ENCODE measurements at regions not wholly inside any gene's neighbourhood (a gene's known extent, or its start where the extent isn't known, plus 50 kb on each side); places are given as distances from the start of the nearest gene placed in this dataset.

GRCh38 chr15:62617741-62618140, 424.8 kb upstream of the TPM1 start:
- intact Hi-C loops (cut with DNase I), result no loop called here
- no peak overlapping the region for H3K27ac ChIP-seq
- no peaks in the 10 kb centered on the region for H3K27me3 ChIP-seq
- H3K9me3 ChIP-seq, result no peaks in the 10 kb centered on the region
- H3K4me1 ChIP-seq, result peaks cover 19% of the 10 kb centered on the region
- DNase-seq (ENCODE audit: extremely low spot score in 2 of 2), result no peak
- TF ChIP-seq CTCF (IDR thresholded peaks at IDR 0.05), result no peak
- no peak for TF ChIP-seq POLR2AphosphoS5 (IDR thresholded peaks at IDR 0.05; ENCODE audit: insufficient read depth in 1 of 2, low read depth in 1 of 2)
- no peak for TF ChIP-seq POLR2A (IDR thresholded peaks at IDR 0.05)
- no peaks in the 10 kb centered on the region for H3K36me3 ChIP-seq
- no peak overlapping the region for H3K4me3 ChIP-seq

GRCh38 chr15:62618432-62618831, 424.1 kb upstream of the TPM1 start:
- Histone ChIP-seq H3K27me3 (no peaks in the 10 kb centered on the region), H3K4me3 (no peak overlapping the region), H3K4me1 (peaks cover 19% of the 10 kb centered on the region), H3K9me3 (no peaks in the 10 kb centered on the region), H3K27ac (peak overlapping the region; percentile 15), H3K36me3 (no peaks in the 10 kb centered on the region)
- no peak for DNase-seq (ENCODE audit: extremely low spot score in 2 of 2)
- TF ChIP-seq POLR2A (IDR thresholded peaks at IDR 0.05), result no peak
- TF ChIP-seq CTCF (IDR thresholded peaks at IDR 0.05), result peak in 1 of 3 experiments; percentile 36
- no peak for TF ChIP-seq POLR2AphosphoS5 (IDR thresholded peaks at IDR 0.05; ENCODE audit: insufficient read depth in 1 of 2, low read depth in 1 of 2)
- intact Hi-C loops (cut with DNase I), result no loop called here

- H3K9me3 ChIP-seq, result no peaks in the 10 kb centered on the region
- intact Hi-C loops (cut with DNase I), result no loop called here
- no peak overlapping the region for H3K4me3 ChIP-seq
- no peak for DNase-seq (ENCODE audit: extremely low spot score in 2 of 2)
- H3K4me1 ChIP-seq, result peaks cover 20% of the 10 kb centered on the region
- H3K27me3 ChIP-seq, result no peaks in the 10 kb centered on the region
- H3K27ac ChIP-seq, result peak overlapping the region; percentile 15
- TF ChIP-seq POLR2AphosphoS5 (IDR thresholded peaks at IDR 0.05; ENCODE audit: insufficient read depth in 1 of 2, low read depth in 1 of 2) (no peak), CTCF (IDR thresholded peaks at IDR 0.05) (no peak), POLR2A (IDR thresholded peaks at IDR 0.05) (no peak)
- no peaks in the 10 kb centered on the region for H3K36me3 ChIP-seq
These were observed 423.6 kb upstream of the TPM1 start for GRCh38 chr15:62618846-62619504.

GRCh38 chr15:62619526-62619925, 423.0 kb upstream of the TPM1 start:
- peaks cover 26% of the 10 kb centered on the region for H3K4me1 ChIP-seq
- no peak for DNase-seq (ENCODE audit: extremely low spot score in 2 of 2)
- no peaks in the 10 kb centered on the region for H3K9me3 ChIP-seq
- peak overlapping the region; percentile 15 for H3K27ac ChIP-seq
- intact Hi-C loops (cut with DNase I), result no loop called here
- TF ChIP-seq POLR2A (IDR thresholded peaks at IDR 0.05), result no peak
- TF ChIP-seq POLR2AphosphoS5 (IDR thresholded peaks at IDR 0.05; ENCODE audit: insufficient read depth in 1 of 2, low read depth in 1 of 2), result no peak
- TF ChIP-seq CTCF (IDR thresholded peaks at IDR 0.05), result no peak
- H3K4me3 ChIP-seq, result no peak overlapping the region
- H3K36me3 ChIP-seq, result no peaks in the 10 kb centered on the region
- H3K27me3 ChIP-seq, result no peaks in the 10 kb centered on the region

GRCh38 chr15:62622775-62623174, 419.8 kb upstream of the TPM1 start:
- no peak overlapping the region for H3K27ac ChIP-seq
- no peak for DNase-seq (ENCODE audit: extremely low spot score in 2 of 2)
- no peaks in the 10 kb centered on the region for H3K36me3 ChIP-seq
- no peaks in the 10 kb centered on the region for H3K9me3 ChIP-seq
- H3K27me3 ChIP-seq, result no peaks in the 10 kb centered on the region
- no peak for TF ChIP-seq POLR2A (IDR thresholded peaks at IDR 0.05)
- no peak for TF ChIP-seq CTCF (IDR thresholded peaks at IDR 0.05)
- no peak for TF ChIP-seq POLR2AphosphoS5 (IDR thresholded peaks at IDR 0.05; ENCODE audit: insufficient read depth in 1 of 2, low read depth in 1 of 2)
- no peak overlapping the region for H3K4me3 ChIP-seq
- intact Hi-C loops (cut with DNase I), result no loop called here
- peaks cover 46% of the 10 kb centered on the region for H3K4me1 ChIP-seq
